HL-60 (cell line): ENCODE measurements at regions not wholly inside any gene's neighbourhood (a gene's known extent, or its start where the extent isn't known, plus 50 kb on each side); places are given as distances from the start of the nearest gene placed in this dataset.

Experiments
- DNase-seq, 2 experiments: peaks; one replicate each; pipeline ENCODE4 v3.0.0-alpha.2; 2010 to 2020; ENCODE audit warnings: low read depth in 1 of 2, low spot score in 1 of 2
- H3K27ac ChIP-seq: fragments of 250-450 bp; sonication (Bioruptor Pico); replicated peaks from 2 replicates; pipeline ENCODE4 v1.5.1; 2020; ENCODE audit warnings: mild to moderate bottlenecking, moderate library complexity
- H3K27me3 ChIP-seq: fragments of 250-450 bp; sonication (Bioruptor Pico); 2 replicates; pipeline ENCODE4 v1.5.1; 2021; ENCODE audit warnings: mild to moderate bottlenecking, moderate library complexity; ENCODE audit not compliant: insufficient read depth, poor library complexity, severe bottlenecking
- H3K4me3 ChIP-seq: replicated peaks from 2 replicates; pipeline ENCODE4 v1.5.1; 2011; ENCODE audit warnings: mild to moderate bottlenecking, control low read depth, low read length; ENCODE audit not compliant: insufficient read depth
- CTCF ChIP-seq: IDR thresholded peaks from one replicate; pipeline ENCODE4 v1.5.1; 2011; ENCODE audit warnings: low read length, control low read depth, inconsistent platforms; ENCODE audit not compliant: insufficient read depth
- GABPA ChIP-seq: IDR thresholded peaks from 2 replicates; pipeline ENCODE4 v1.6.1; 2012; ENCODE audit warnings: low read depth
- POLR2AphosphoS5 ChIP-seq: IDR thresholded peaks from 2 replicates; pipeline ENCODE4 v1.6.1; 2012; ENCODE audit warnings: low read depth
- REST ChIP-seq: IDR thresholded peaks from 2 replicates; pipeline ENCODE4 v1.6.1; 2012; ENCODE audit warnings: low read depth; ENCODE audit not compliant: insufficient replicate concordance
- SPI1 ChIP-seq: IDR thresholded peaks from 2 replicates; pipeline ENCODE4 v1.6.1; 2012; ENCODE audit warnings: low read depth, mild to moderate bottlenecking, borderline replicate concordance

GRCh38 chr15:38197553-38197952 is 55.1 kb upstream of the SPRED1 start:
- TF ChIP-seq REST (no peak), POLR2AphosphoS5 (no peak), GABPA (no peak), CTCF (no peak), SPI1 (no peak)
- H3K4me3 ChIP-seq, result no peak overlapping the region
- H3K27me3 ChIP-seq, result peaks cover 4% of the 10 kb centered on the region
- no peak for DNase-seq
- no peak overlapping the region for H3K27ac ChIP-seq

- no peak overlapping the region for H3K4me3 ChIP-seq
- no peak for TF ChIP-seq CTCF
- no peak for TF ChIP-seq POLR2AphosphoS5
- TF ChIP-seq GABPA, result no peak
- TF ChIP-seq SPI1, result no peak
- no peak for TF ChIP-seq REST
- DNase-seq, result no peak
- no peak overlapping the region for H3K27ac ChIP-seq
- no peaks in the 10 kb centered on the region for H3K27me3 ChIP-seq
Measured at GRCh38 chr15:38201714-38202113, 50.9 kb upstream of the SPRED1 start.

GRCh38 chr15:38202361-38202760 is 50.3 kb upstream of the SPRED1 start:
- H3K27ac ChIP-seq, result no peak overlapping the region
- no peak overlapping the region for H3K4me3 ChIP-seq
- TF ChIP-seq REST, result no peak
- TF ChIP-seq SPI1, result no peak
- TF ChIP-seq POLR2AphosphoS5, result no peak
- no peak for TF ChIP-seq CTCF
- TF ChIP-seq GABPA, result no peak
- no peak for DNase-seq
- H3K27me3 ChIP-seq, result no peaks in the 10 kb centered on the region
